Ishikawa (cell line): ENCODE measurements at regions not wholly inside any gene's neighbourhood (a gene's known extent, or its start where the extent isn't known, plus 50 kb on each side); places are given as distances from the start of the nearest gene placed in this dataset.

Source experiments
- CEBPB ChIP-seq: IDR thresholded peaks from 2 replicates; pipeline ENCODE4 v1.6.1; 2012
- CREB1 ChIP-seq: IDR thresholded peaks from 2 replicates; pipeline ENCODE4 v1.6.1; 2012; ENCODE audit warnings: low read depth
- EGR1 ChIP-seq: IDR thresholded peaks from 2 replicates; pipeline ENCODE4 v1.6.1; 2012
- EP300 ChIP-seq: IDR thresholded peaks from 2 replicates; pipeline ENCODE4 v1.6.1; 2012; ENCODE audit warnings: borderline replicate concordance
- FOXM1 ChIP-seq: IDR thresholded peaks from 2 replicates; pipeline ENCODE4 v1.6.1; 2012; ENCODE audit warnings: low read depth, borderline replicate concordance
- NFIC ChIP-seq: IDR thresholded peaks from 2 replicates; pipeline ENCODE4 v1.6.1; 2012
- RAD21 ChIP-seq: IDR thresholded peaks from 2 replicates; pipeline ENCODE4 v1.6.1; 2012; ENCODE audit warnings: low read depth
- TAF1 ChIP-seq: IDR thresholded peaks from 2 replicates; pipeline ENCODE4 v1.6.1; 2012; ENCODE audit warnings: low read depth, mild to moderate bottlenecking
- TCF12 ChIP-seq: IDR thresholded peaks from 2 replicates; pipeline ENCODE4 v1.6.1; 2012; ENCODE audit warnings: low read depth
- TEAD4 ChIP-seq: IDR thresholded peaks from 2 replicates; pipeline ENCODE4 v1.6.1; 2012
- YY1 ChIP-seq: IDR thresholded peaks from 2 replicates; pipeline ENCODE4 v1.6.1; 2012; ENCODE audit warnings: low read depth
- TF ChIP-seq, protein P1 (sequence below): IDR thresholded peaks from 2 replicates; pipeline ENCODE4 v1.6.1; 2012; ENCODE audit warnings: low read depth, mild to moderate bottlenecking
- TF ChIP-seq, protein P2 (sequence below): IDR thresholded peaks from 2 replicates; pipeline ENCODE4 v1.6.1; 2012
- TF ChIP-seq, protein P3 (sequence below): IDR thresholded peaks from 2 replicates; pipeline ENCODE4 v1.6.1; 2012

DNA sequence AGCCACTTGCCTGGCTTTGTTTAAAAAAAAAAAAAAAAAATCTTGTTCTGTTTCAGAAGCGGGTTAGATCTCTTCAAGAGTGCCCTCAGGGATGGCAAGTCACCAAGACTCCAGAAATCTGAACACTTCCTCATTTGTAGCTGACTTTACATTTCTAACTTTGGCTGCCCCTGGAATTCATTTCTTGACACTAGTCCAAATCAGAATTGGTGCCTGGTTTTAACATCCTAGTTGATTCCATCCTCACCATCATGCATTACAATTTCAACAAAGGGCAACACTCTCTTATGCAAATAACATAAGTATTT is 295.5 kb downstream of the RMST start:
- TF ChIP-seq TAF1 (no peak), CEBPB (no peak), EP300 (no peak), YY1 (no peak), RAD21 (no peak), CREB1 (no peak), TEAD4 (no peak), TCF12 (no peak), NFIC (no peak), EGR1 (no peak), FOXM1 (no peak)
- TF ChIP-seq, protein P1, sequence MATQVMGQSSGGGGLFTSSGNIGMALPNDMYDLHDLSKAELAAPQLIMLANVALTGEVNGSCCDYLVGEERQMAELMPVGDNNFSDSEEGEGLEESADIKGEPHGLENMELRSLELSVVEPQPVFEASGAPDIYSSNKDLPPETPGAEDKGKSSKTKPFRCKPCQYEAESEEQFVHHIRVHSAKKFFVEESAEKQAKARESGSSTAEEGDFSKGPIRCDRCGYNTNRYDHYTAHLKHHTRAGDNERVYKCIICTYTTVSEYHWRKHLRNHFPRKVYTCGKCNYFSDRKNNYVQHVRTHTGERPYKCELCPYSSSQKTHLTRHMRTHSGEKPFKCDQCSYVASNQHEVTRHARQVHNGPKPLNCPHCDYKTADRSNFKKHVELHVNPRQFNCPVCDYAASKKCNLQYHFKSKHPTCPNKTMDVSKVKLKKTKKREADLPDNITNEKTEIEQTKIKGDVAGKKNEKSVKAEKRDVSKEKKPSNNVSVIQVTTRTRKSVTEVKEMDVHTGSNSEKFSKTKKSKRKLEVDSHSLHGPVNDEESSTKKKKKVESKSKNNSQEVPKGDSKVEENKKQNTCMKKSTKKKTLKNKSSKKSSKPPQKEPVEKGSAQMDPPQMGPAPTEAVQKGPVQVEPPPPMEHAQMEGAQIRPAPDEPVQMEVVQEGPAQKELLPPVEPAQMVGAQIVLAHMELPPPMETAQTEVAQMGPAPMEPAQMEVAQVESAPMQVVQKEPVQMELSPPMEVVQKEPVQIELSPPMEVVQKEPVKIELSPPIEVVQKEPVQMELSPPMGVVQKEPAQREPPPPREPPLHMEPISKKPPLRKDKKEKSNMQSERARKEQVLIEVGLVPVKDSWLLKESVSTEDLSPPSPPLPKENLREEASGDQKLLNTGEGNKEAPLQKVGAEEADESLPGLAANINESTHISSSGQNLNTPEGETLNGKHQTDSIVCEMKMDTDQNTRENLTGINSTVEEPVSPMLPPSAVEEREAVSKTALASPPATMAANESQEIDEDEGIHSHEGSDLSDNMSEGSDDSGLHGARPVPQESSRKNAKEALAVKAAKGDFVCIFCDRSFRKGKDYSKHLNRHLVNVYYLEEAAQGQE = no peak
- TF ChIP-seq, protein P2, sequence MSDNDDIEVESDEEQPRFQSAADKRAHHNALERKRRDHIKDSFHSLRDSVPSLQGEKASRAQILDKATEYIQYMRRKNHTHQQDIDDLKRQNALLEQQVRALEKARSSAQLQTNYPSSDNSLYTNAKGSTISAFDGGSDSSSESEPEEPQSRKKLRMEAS = no peak
- TF ChIP-seq, protein P3, sequence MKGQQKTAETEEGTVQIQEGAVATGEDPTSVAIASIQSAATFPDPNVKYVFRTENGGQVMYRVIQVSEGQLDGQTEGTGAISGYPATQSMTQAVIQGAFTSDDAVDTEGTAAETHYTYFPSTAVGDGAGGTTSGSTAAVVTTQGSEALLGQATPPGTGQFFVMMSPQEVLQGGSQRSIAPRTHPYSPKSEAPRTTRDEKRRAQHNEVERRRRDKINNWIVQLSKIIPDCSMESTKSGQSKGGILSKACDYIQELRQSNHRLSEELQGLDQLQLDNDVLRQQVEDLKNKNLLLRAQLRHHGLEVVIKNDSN = no peak
